Uterus (tissue), 3 donors: ENCODE measurements at regions not wholly inside any gene's neighbourhood (a gene's known extent, or its start where the extent isn't known, plus 50 kb on each side); places are given as distances from the start of the nearest gene placed in this dataset.

Source experiments
- DNase-seq, 2 donors: peaks; one replicate each; pipeline ENCODE4 v3.0.0-alpha.2; 2019 to 2020
- H3K27ac ChIP-seq, 2 donors: fragments of 200-600 bp; sonication (generic); 1 replicate in 1 of 2; 2 replicates in 1 of 2; pipeline ENCODE4 v1.5.1; 2016 to 2018
- H3K27me3 ChIP-seq, 2 donors: fragments of 200-600 bp; sonication (generic); one replicate each; pipeline ENCODE4 v1.5.1; 2018 to 2019; ENCODE audit warnings: control low read depth in 1 of 2
- H3K36me3 ChIP-seq, 2 donors: fragments of 200-600 bp; sonication (generic); one replicate each; pipeline ENCODE4 v1.5.1; 2019; ENCODE audit warnings: control low read depth in 1 of 2
- H3K4me1 ChIP-seq, 2 donors: fragments of 200-600 bp; sonication (generic); one replicate each; pipeline ENCODE4 v1.5.1; 2018 to 2019; ENCODE audit warnings: control low read depth in 1 of 2
- H3K4me3 ChIP-seq, 2 donors: fragments of 200-600 bp; sonication (generic); 1 replicate in 1 of 2; 2 replicates in 1 of 2; pipeline ENCODE4 v1.5.1; 2018 to 2019; ENCODE audit warnings: mild to moderate bottlenecking in 1 of 2
- H3K9me3 ChIP-seq, 2 donors: fragments of 200-600 bp; sonication (generic); one replicate each; pipeline ENCODE4 v1.5.1; 2019; ENCODE audit warnings: control low read depth in 1 of 2
- CTCF ChIP-seq, 4 experiments: fragments of 200-600 bp in 2 of 4; fragments of 450-650 bp in 2 of 4; sonication (generic) in 2 of 4; IDR thresholded peaks; one replicate each; pipeline ENCODE4 v1.5.1; 2016 to 2019; ENCODE audit warnings: antibody characterized with exemption in 4 of 4, mild to moderate bottlenecking in 2 of 4, moderate library complexity in 1 of 4
- POLR2A ChIP-seq, 2 donors: fragments of 450-650 bp; IDR thresholded peaks; one replicate each; pipeline ENCODE4 v1.6.1; 2016; ENCODE audit warnings: antibody characterized with exemption in 2 of 2, mild to moderate bottlenecking in 1 of 2, moderate library complexity in 1 of 2
- intact Hi-C: fragments of 100-400 bp; cut with DNase I; formaldehyde crosslinking; loops from one replicate; pipeline ENCODE4 v1.15.1; 2023; ENCODE audit warnings: low total_unique reads
- donor health status: DM: yes; HTN: yes; CAD: no.

- Histone ChIP-seq H3K9me3 (no peaks in the 10 kb centered on the region), H3K4me1 (no peaks in the 10 kb centered on the region), H3K27ac (no peak overlapping the region), H3K4me3 (no peak overlapping the region), H3K36me3 (no peaks in the 10 kb centered on the region), H3K27me3 (no peaks in the 10 kb centered on the region)
- intact Hi-C loops: no loop called here
- TF ChIP-seq CTCF (IDR thresholded peaks at IDR 0.05): no peak
- no peak for TF ChIP-seq POLR2A (IDR thresholded peaks at IDR 0.05)
- DNase-seq: no peak
Measured at GRCh38 chr12:60830381-60830780, 1234.6 kb downstream of the SLC16A7 start.

- Histone ChIP-seq H3K9me3 (no peaks in the 10 kb centered on the region), H3K4me3 (no peak overlapping the region), H3K27me3 (no peaks in the 10 kb centered on the region), H3K4me1 (no peaks in the 10 kb centered on the region), H3K27ac (no peak overlapping the region), H3K36me3 (no peaks in the 10 kb centered on the region)
- no peak for TF ChIP-seq CTCF (IDR thresholded peaks at IDR 0.05)
- TF ChIP-seq POLR2A (IDR thresholded peaks at IDR 0.05): no peak
- DNase-seq: no peak
- intact Hi-C loops: no loop called here
Measured at GRCh38 chr12:60832290-60832689, 1236.5 kb downstream of the SLC16A7 start.

- Histone ChIP-seq H3K36me3 (no peaks in the 10 kb centered on the region), H3K9me3 (no peaks in the 10 kb centered on the region), H3K27ac (no peak overlapping the region), H3K4me1 (no peaks in the 10 kb centered on the region), H3K4me3 (no peak overlapping the region), H3K27me3 (no peaks in the 10 kb centered on the region)
- no peak for TF ChIP-seq CTCF (IDR thresholded peaks at IDR 0.05)
- TF ChIP-seq POLR2A (IDR thresholded peaks at IDR 0.05): no peak
- no peak for DNase-seq
- intact Hi-C loops: no loop called here
Measured at GRCh38 chr12:60834372-60834771, 1238.5 kb downstream of the SLC16A7 start.

- TF ChIP-seq CTCF (IDR thresholded peaks at IDR 0.05) (no peak), POLR2A (IDR thresholded peaks at IDR 0.05) (no peak)
- DNase-seq: no peak
- no peaks in the 10 kb centered on the region for H3K36me3 ChIP-seq
- intact Hi-C loops: no loop called here
- no peaks in the 10 kb centered on the region for H3K27me3 ChIP-seq
- H3K9me3 ChIP-seq: no peaks in the 10 kb centered on the region
- no peak overlapping the region for H3K4me3 ChIP-seq
- H3K27ac ChIP-seq: no peak overlapping the region
- no peaks in the 10 kb centered on the region for H3K4me1 ChIP-seq
Measured at GRCh38 chr12:60834806-60835205, 1239.0 kb downstream of the SLC16A7 start.

- H3K9me3 ChIP-seq: no peaks in the 10 kb centered on the region
- no peaks in the 10 kb centered on the region for H3K4me1 ChIP-seq
- no peak for DNase-seq
- H3K27ac ChIP-seq: no peak overlapping the region
- no peak overlapping the region for H3K4me3 ChIP-seq
- H3K27me3 ChIP-seq: no peaks in the 10 kb centered on the region
- intact Hi-C loops: no loop called here
- no peaks in the 10 kb centered on the region for H3K36me3 ChIP-seq
- TF ChIP-seq CTCF (IDR thresholded peaks at IDR 0.05): no peak
- TF ChIP-seq POLR2A (IDR thresholded peaks at IDR 0.05): no peak
Measured at GRCh38 chr12:60836651-60837050, 1240.8 kb downstream of the SLC16A7 start.
